Activated naive CD4-positive, alpha-beta T cell treated with anti-CD3 and anti-CD28 coated beads, Interleukin-2, amount 50 U/mL, for 24 hours (primary cell): ENCODE measurements at regions not wholly inside any gene's neighbourhood (a gene's known extent, or its start where the extent isn't known, plus 50 kb on each side); places are given as distances from the start of the nearest gene placed in this dataset.

ENCODE experiments used
- H3K27ac Mint-ChIP-seq: one replicate; pipeline ENCODE4 v1.8.0; 2021; ENCODE audit warnings: mild to moderate bottlenecking, mixed read lengths
- H3K27me3 Mint-ChIP-seq: one replicate; pipeline ENCODE4 v1.8.0; 2021; ENCODE audit warnings: mixed read lengths
- H3K36me3 Mint-ChIP-seq: one replicate; pipeline ENCODE4 v1.8.0; 2021; ENCODE audit warnings: mixed read lengths
- H3K4me1 Mint-ChIP-seq: one replicate; pipeline ENCODE4 v1.8.0; 2021; ENCODE audit warnings: mixed read lengths
- H3K4me3 Mint-ChIP-seq: one replicate; pipeline ENCODE4 v1.8.0; 2021; ENCODE audit warnings: mild to moderate bottlenecking, mixed read lengths
- H3K9me3 Mint-ChIP-seq: one replicate; pipeline ENCODE4 v1.8.0; 2021; ENCODE audit warnings: mixed read lengths

- H3K27ac Mint-ChIP-seq = no peak overlapping the region
- H3K27me3 Mint-ChIP-seq = no peaks in the 10 kb centered on the region
- no peaks in the 10 kb centered on the region for H3K4me1 Mint-ChIP-seq
- no peaks in the 10 kb centered on the region for H3K36me3 Mint-ChIP-seq
- no peak overlapping the region for H3K4me3 Mint-ChIP-seq
- peaks cover 9% of the 10 kb centered on the region for H3K9me3 Mint-ChIP-seq
Observed at GRCh38 chr7:49346195-49346899, 422.0 kb downstream of the CDC14C start.

GRCh38 chr7:49367072-49367471 lies 406.4 kb upstream of the VWC2 start:
- Mint-ChIP-seq H3K9me3 (no peaks in the 10 kb centered on the region), H3K27ac (no peak overlapping the region), H3K4me3 (no peak overlapping the region), H3K4me1 (no peaks in the 10 kb centered on the region), H3K36me3 (no peaks in the 10 kb centered on the region), H3K27me3 (no peaks in the 10 kb centered on the region)

- no peaks in the 10 kb centered on the region for H3K27me3 Mint-ChIP-seq
- no peak overlapping the region for H3K4me3 Mint-ChIP-seq
- no peak overlapping the region for H3K27ac Mint-ChIP-seq
- H3K4me1 Mint-ChIP-seq = no peaks in the 10 kb centered on the region
- no peaks in the 10 kb centered on the region for H3K36me3 Mint-ChIP-seq
- H3K9me3 Mint-ChIP-seq = no peaks in the 10 kb centered on the region
Observed at GRCh38 chr7:49371771-49372170, 401.7 kb upstream of the VWC2 start.

DNA sequence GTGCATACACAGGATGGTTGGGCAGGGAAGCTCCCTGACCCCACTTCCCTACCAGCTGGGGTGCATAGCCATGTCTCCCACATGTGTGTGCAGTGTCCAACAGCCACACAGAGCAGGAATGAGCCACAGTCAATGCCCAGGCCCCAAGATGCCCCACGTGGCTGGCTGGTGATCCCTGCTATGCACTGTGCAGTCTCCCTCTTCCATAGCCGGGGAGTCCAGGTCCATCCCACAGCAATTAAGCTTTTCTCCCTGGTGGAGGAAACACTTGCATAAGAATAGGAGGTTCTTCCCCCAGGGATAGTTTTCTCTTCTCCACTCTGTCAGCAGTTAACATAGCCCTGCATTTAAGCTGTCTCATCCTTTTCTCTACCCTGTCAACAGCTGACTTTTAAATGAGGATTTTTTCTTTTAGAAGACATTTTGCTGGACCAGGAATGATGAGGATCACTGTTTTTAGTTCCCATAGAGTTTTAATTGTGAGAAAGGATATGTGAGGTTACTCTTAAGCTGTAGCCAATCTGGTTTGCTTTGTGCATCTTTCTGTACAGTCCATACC lies 396.5 kb upstream of the VWC2 start:
- H3K4me1 Mint-ChIP-seq = no peaks in the 10 kb centered on the region
- no peaks in the 10 kb centered on the region for H3K9me3 Mint-ChIP-seq
- no peaks in the 10 kb centered on the region for H3K27me3 Mint-ChIP-seq
- no peaks in the 10 kb centered on the region for H3K36me3 Mint-ChIP-seq
- H3K4me3 Mint-ChIP-seq = no peak overlapping the region
- H3K27ac Mint-ChIP-seq = no peak overlapping the region

GRCh38 chr7:49386792-49387191 lies 386.6 kb upstream of the VWC2 start:
- Mint-ChIP-seq H3K4me3 (no peak overlapping the region), H3K36me3 (no peaks in the 10 kb centered on the region), H3K27me3 (no peaks in the 10 kb centered on the region), H3K27ac (no peak overlapping the region), H3K9me3 (peaks cover 9% of the 10 kb centered on the region), H3K4me1 (no peaks in the 10 kb centered on the region)

DNA sequence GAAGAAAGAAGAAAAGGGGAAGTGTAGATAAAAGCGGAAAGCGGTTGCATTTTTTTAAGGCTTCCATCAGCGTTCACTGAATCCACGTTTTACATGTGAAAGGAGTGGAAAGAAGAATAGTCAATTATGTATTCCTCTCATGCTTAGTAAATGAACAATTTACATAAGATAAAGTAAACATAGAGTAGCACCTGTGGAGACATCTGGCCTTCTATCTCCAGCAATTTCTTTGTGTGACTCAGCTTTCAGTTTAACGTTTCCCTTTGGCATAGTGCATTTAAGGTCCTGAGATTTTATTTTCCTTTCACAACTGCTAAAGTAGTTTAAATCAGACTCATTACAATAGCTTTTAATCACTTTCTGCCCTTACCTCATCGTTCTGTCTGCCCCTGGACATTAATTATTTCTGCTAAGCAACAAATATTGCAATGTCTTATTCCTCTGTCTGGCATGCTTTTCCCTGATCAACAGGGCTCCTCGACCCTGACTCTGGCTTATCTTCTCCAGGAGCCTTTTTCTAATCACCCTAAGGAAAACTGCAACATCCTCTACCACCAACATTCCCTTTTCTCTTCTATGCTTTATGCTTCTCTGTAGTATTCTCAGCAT lies 383.5 kb upstream of the VWC2 start:
- no peak overlapping the region for H3K27ac Mint-ChIP-seq
- H3K4me3 Mint-ChIP-seq = no peak overlapping the region
- no peaks in the 10 kb centered on the region for H3K4me1 Mint-ChIP-seq
- H3K36me3 Mint-ChIP-seq = no peaks in the 10 kb centered on the region
- no peaks in the 10 kb centered on the region for H3K27me3 Mint-ChIP-seq
- H3K9me3 Mint-ChIP-seq = peaks cover 5% of the 10 kb centered on the region

DNA sequence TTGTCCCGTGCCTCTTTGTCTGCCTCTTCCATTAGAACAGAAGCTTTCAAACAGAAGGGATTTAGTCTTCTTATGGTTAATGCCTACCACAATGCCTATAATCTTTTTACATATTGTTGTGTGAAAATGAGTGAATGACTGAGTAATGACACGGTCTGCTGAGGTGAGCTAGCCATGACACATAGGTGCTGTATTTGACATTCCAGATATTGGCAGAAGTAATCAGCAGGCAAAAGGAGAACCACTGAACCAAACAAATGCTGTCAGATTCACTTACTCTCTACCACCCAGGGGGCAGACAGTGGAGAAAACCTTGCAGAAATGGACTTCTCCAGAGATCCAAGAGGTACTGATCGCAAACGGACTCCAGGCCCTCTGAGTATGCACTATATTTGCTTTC lies 377.2 kb upstream of the VWC2 start:
- Mint-ChIP-seq H3K27ac (no peak overlapping the region), H3K4me3 (no peak overlapping the region), H3K36me3 (no peaks in the 10 kb centered on the region), H3K4me1 (no peaks in the 10 kb centered on the region), H3K9me3 (no peaks in the 10 kb centered on the region), H3K27me3 (no peaks in the 10 kb centered on the region)

DNA sequence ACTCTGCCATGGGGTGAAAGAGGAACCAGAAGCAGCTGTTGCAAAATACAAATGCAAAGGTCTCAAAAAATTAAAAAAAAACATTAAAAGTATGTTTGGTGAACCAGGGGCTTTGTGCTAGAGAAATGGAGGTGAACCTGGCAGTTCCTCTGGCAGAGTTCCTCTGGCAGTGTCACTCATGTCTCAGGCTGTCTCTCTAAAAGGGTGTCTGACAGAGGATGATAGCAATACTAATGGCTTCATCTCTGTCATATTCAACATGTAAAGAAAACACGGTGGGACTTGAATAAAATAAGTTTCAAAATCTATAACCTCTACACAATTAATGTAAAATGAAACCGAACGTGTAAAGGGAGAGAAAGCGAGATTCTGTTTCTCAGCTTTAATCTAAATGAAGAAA lies 375.7 kb upstream of the VWC2 start:
- Mint-ChIP-seq H3K27ac (no peak overlapping the region), H3K36me3 (no peaks in the 10 kb centered on the region), H3K9me3 (no peaks in the 10 kb centered on the region), H3K4me1 (no peaks in the 10 kb centered on the region), H3K27me3 (no peaks in the 10 kb centered on the region), H3K4me3 (no peak overlapping the region)

DNA sequence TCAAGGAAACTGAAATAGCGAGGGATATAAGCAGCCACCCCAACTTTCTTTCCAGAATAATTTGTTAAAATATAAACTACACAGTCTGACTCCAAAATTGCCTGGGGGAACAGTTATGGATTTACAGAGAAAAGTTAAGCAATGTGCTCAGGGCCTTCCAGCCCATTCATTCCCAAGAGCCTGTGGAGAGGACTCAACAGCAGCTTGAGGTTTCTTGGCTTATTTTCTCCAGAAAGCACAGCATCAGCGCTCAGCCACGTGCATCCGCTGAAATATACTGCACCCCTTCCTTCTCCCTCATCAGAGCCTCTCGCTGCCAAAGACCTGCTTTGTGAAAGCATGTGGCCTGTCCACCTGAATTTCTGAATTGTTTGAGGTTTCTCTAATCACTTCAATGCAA lies 375.2 kb upstream of the VWC2 start:
- Mint-ChIP-seq H3K4me1 (no peaks in the 10 kb centered on the region), H3K9me3 (no peaks in the 10 kb centered on the region), H3K27ac (no peak overlapping the region), H3K27me3 (no peaks in the 10 kb centered on the region), H3K36me3 (no peaks in the 10 kb centered on the region), H3K4me3 (no peak overlapping the region)

GRCh38 chr7:49398746-49399145 lies 374.7 kb upstream of the VWC2 start:
- Mint-ChIP-seq H3K4me1 (no peaks in the 10 kb centered on the region), H3K27ac (no peak overlapping the region), H3K27me3 (no peaks in the 10 kb centered on the region), H3K36me3 (no peaks in the 10 kb centered on the region), H3K4me3 (no peak overlapping the region), H3K9me3 (no peaks in the 10 kb centered on the region)

DNA sequence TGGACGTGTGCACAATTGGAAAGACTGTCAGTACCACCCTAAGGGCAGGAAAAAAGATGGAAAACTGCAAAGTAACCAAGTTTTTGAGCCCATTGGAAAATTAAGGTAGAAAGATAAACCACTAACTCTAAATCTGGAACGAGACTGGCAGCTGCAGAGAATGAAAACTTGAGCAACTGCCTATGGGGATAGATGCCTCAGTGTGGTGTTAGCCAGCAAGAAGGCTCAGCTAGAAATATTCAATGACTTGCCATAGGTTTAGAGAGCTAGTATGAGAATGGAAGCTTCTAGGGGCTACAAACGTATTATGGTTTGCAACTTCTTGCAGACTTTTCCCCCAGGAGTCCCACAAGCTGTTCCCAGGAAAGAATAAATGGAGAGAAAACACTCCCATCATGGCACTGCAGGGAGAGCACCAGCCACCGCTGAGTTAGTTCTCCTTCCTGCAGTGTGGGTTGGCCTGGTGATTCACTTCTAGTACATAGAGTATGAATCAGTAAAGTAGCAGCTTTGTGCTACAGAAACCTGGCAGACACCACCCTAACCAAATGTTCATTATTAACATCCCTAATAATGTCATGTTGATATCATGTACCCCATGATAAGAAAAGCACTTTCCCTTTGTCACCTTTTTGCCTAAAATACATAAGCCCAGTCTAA lies 372.4 kb upstream of the VWC2 start:
- Mint-ChIP-seq H3K27me3 (no peaks in the 10 kb centered on the region), H3K4me3 (no peak overlapping the region), H3K4me1 (no peaks in the 10 kb centered on the region), H3K27ac (no peak overlapping the region), H3K9me3 (no peaks in the 10 kb centered on the region), H3K36me3 (no peaks in the 10 kb centered on the region)

DNA sequence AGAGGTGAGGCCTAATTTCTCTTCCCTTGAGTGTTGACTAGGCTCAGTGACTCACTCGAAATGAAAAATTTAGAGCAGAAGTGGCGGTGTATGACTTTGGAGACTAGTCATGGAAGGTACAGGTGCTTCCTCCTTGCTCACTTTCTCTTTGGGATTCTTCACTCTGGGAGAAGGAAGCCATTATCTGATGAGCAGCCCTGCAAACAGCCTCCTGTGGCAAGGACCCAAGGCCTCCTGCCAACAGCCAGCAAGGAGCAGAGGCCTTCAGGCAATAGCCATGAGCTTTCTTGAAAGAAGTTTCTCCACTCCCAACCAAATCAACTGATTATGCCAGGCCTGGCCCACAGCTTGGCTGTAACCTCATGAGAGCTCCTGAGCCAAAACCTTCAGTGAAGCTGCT lies 369.6 kb upstream of the VWC2 start:
- H3K4me3 Mint-ChIP-seq = no peak overlapping the region
- no peaks in the 10 kb centered on the region for H3K9me3 Mint-ChIP-seq
- no peak overlapping the region for H3K27ac Mint-ChIP-seq
- H3K36me3 Mint-ChIP-seq = no peaks in the 10 kb centered on the region
- no peaks in the 10 kb centered on the region for H3K27me3 Mint-ChIP-seq
- no peaks in the 10 kb centered on the region for H3K4me1 Mint-ChIP-seq

DNA sequence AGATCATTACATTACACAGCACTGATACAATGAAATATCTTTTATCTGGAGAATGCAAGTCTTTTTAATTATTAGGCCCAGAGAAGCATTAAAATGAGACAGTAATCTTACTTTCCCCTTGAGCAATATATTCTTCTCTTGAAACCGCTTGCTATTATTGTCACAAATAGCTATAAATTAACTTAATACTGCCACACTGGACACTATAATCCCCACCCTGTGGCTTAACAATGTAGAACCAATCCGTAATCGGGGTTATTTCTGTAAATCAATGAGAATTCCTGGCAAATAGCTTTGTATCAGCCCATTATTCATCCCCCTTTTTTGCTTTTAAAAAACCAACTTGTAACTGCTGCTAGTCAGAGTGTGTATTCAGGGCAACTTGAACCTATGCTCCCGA lies 366.2 kb upstream of the VWC2 start:
- H3K4me3 Mint-ChIP-seq = no peak overlapping the region
- H3K27me3 Mint-ChIP-seq = no peaks in the 10 kb centered on the region
- H3K27ac Mint-ChIP-seq = no peak overlapping the region
- no peaks in the 10 kb centered on the region for H3K36me3 Mint-ChIP-seq
- H3K4me1 Mint-ChIP-seq = no peaks in the 10 kb centered on the region
- H3K9me3 Mint-ChIP-seq = peaks cover 4% of the 10 kb centered on the region

- Mint-ChIP-seq H3K27ac (no peak overlapping the region), H3K9me3 (peaks cover 9% of the 10 kb centered on the region), H3K4me3 (no peak overlapping the region), H3K4me1 (no peaks in the 10 kb centered on the region), H3K36me3 (no peaks in the 10 kb centered on the region), H3K27me3 (no peaks in the 10 kb centered on the region)
Observed at GRCh38 chr7:49417034-49417433, 356.4 kb upstream of the VWC2 start.

GRCh38 chr7:49418963-49419362 lies 354.5 kb upstream of the VWC2 start:
- H3K4me1 Mint-ChIP-seq = no peaks in the 10 kb centered on the region
- H3K4me3 Mint-ChIP-seq = no peak overlapping the region
- H3K36me3 Mint-ChIP-seq = no peaks in the 10 kb centered on the region
- no peaks in the 10 kb centered on the region for H3K27me3 Mint-ChIP-seq
- peaks cover 9% of the 10 kb centered on the region for H3K9me3 Mint-ChIP-seq
- H3K27ac Mint-ChIP-seq = no peak overlapping the region

- H3K27ac Mint-ChIP-seq = no peak overlapping the region
- peaks cover 4% of the 10 kb centered on the region for H3K9me3 Mint-ChIP-seq
- no peaks in the 10 kb centered on the region for H3K27me3 Mint-ChIP-seq
- H3K4me3 Mint-ChIP-seq = no peak overlapping the region
- H3K36me3 Mint-ChIP-seq = no peaks in the 10 kb centered on the region
- H3K4me1 Mint-ChIP-seq = no peaks in the 10 kb centered on the region
Observed at GRCh38 chr7:49422564-49422963, 350.9 kb upstream of the VWC2 start.
